Right ventricle myocardium inferior (tissue), 1 donor: ENCODE measurements at regions not wholly inside any gene's neighbourhood (a gene's known extent, or its start where the extent isn't known, plus 50 kb on each side); places are given as distances from the start of the nearest gene placed in this dataset.
"Not testable (repeated sequence)": the region's sequence is repeated elsewhere in the genome, so short reads cannot be mapped to it uniquely, and the experiment has no call there.

Experiments used
- ATAC-seq: fragments of 200-7000 bp; cut with Tn5 transposase; one replicate; pipeline ENCODE4 v1.9.1; 2020; ENCODE audit warnings: mild to moderate bottlenecking, moderate library complexity
- DNase-seq: peaks from one replicate; pipeline ENCODE4 v3.0.0; 2021; ENCODE audit errors: missing footprints
- intact Hi-C: fragments of 100-400 bp; cut with DNase I; formaldehyde crosslinking; loops from one replicate; pipeline ENCODE4 v1.11.0; 2022
- donor health status: DM: no; HTN: yes; CAD: no; lungs with severe emphysema.

DNA sequence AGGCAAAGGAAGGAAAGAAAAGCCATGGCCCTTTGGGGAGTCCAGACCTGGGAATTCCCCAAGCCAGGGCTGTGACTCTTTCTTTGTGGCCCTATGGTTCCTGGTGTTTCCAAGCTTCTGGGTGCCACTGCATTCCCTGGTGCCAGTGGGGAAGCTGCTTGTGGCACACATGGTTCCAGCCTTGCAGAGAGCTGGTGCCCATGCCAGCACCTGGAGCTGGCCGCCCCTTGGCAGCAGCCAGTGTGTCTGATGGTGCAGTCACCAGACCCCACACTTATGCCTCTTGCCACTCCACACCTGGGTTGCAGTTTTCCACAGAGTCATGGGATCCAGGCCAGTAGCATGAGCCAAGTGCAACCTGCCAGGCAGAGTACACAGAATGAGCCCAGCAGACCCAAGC is 1495.3 kb upstream of the NUDT12 start:
- DNase-seq (no peak), ATAC-seq (no peak)
- intact Hi-C loops, result no loop called here

DNA sequence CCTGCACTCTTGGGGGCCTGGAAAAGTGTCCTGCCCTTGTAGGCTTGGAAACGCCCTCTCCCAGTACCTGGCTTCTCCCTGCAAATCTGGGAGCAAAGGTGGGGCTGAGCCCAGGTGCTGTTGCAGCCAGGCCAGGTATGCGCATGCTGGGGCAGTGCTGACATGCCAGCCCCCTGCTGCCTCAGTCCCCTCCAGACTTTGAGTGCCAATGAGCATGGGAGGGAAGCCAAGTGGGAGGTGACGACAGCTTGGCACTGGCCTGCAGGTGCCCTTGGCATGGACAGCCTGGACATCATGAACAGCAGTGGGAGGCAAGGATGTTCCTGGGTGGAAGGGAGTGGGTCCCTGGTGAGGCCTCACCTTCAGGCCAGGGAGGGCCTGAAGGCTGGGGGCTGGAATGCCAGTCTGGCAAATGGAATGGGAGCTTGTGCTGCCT is 1494.4 kb upstream of the NUDT12 start:
- ATAC-seq (no peak), DNase-seq (peak; percentile 59)
- intact Hi-C loops, result no loop called here

DNA sequence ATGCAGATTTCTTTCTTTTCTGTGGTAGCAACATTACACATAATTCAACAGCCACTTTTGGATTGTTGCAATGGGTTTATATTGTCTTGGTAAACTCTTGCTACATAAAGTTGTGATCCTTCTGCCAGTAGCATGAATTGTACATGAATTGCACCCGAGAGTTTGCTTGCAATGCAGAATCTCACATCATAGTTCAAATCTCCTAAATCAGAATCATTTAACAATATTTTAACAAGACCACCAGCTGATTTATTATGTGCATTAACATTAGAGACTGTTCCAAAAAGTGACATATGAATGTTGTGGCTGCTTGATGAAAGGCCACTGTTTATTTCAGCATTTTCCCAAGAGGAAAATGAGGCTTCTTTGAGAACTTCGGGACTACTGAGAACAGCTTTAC is 1491.8 kb upstream of the NUDT12 start:
- intact Hi-C loops, result no loop called here
- DNase-seq, result no peak
- no peak for ATAC-seq

DNA sequence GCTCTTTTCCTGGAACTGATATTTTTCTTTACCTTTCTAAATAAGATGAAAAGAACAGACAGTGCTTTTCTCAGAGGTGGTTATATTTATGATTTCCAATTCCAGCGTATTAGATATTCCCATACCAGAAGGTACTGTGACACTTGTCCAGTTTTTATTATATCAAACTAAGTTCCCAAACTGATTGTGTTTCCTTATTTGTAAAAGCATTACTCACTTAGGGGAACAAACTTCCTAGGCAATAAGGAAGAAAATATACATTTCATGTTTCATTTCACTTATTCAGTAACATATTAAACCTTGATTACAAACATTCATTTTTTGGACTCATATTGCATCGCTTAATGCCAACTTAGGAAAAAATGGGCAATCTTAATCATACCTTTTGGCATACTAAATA is 1480.0 kb upstream of the NUDT12 start:
- intact Hi-C loops, result no loop called here
- DNase-seq, result no peak
- no peak for ATAC-seq

DNA sequence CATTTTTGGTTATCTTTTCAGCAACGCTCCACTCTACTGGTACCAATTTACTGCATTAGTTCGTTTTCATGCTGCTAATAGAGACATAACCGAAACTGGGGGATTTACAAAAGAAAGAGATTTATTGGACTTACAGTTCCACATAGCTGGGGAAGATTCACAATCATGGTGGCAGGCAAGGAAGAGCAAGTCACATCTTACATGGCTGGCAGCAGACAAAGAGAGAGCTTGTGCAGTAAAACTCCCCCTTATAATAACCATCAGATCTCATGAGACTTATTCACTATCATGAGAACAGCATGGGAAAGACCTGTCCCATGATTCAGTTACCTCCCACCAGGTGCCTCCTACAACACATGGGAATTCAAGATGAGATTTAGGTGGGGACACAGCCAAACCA is 1474.2 kb upstream of the NUDT12 start:
- DNase-seq, intact Hi-C loops, ATAC-seq: not testable (repeated sequence)

DNA sequence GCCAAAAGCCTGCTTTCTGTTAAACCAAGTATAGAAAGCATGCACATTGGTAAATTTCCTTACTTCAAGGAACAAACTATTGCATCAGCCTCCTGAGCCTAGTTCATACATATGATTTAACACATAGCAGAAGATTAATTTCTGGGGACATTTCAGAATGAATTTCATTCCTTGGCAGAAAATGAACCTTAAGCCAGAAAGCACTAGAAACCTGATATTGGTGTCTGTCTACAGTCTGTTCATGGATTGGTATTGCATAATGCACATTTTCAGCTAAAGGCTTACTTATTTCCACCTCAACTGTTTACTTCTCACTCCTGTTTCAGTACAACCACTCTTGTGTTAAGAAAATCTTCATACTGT is 1471.8 kb upstream of the NUDT12 start:
- intact Hi-C loops, result no loop called here
- ATAC-seq, result no peak
- DNase-seq, result no peak

DNA sequence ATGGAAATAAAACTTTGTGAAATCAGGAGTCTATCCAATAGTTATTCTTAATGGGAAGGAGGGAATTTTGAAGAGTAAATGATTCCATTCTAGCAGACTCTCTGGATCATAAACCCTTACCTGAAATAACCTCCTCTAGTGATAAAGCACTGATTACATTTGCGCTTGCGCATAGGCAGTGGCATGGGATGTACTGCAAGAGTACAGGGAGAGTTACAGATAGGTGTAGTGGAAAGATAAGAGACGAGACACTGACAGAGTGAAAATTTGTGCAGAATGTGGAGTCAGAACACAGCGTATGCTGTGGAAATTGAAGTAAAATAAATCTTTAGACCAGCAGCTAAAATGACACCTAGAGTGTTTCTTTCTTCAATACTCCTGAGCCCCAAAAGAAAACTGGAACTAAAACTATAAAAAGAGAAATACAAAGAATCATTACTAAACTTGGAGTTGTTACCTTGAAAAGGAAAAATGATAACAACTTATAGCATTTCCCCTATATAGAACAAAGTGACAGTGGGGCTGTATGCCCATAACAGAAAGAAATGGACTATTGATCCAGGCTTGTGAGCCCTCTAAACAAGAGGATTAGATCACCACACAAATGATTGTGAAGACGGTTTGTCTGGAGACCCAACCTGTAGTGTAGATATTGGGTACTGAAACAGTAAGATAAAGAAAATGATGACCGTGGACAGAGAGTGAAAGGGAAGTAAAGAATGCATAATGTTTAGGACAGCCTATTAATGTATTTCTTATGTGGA is 1471.2 kb upstream of the NUDT12 start:
- intact Hi-C loops, result no loop called here
- no peak for DNase-seq
- ATAC-seq, result no peak

DNA sequence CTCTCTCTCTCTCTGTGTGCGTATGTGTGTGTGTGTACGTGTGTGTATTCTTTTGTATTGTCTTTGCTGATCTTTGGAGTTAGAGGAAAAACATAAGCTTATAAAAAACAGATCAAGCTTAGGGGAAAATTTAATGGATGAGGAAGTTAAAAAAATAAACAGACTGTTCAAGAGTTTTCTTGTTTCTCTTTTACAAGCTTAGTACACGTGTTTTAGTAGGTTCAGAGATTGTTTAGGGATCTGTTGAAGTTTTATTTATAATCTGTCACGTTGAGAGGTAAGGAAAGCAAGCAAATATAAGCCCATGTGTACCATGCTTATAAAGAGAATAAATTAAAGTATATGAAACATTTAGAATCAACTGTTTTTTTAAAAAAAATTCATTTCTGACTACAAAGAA is 1470.3 kb upstream of the NUDT12 start:
- DNase-seq, result no peak
- ATAC-seq, result no peak
- intact Hi-C loops, result no loop called here

DNA sequence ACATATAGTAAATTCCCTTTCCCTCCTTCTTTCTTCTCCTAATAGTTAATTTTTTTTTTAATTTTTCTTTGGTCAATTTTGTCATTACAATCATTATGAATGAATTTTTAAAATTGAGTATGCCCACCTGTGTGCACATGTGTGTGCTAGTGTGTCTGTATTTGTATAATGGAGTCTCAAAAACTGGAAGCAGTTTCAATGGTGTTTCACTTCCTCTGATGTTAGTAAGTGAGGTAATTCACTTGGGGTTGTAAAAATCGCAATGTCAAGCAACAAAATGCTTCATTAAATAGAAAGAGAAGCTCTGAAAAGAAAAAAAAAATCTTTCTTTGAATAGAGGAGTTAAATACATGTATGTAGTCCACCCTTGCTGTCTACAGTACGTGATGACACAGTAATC is 1467.6 kb upstream of the NUDT12 start:
- DNase-seq (no peak), ATAC-seq (no peak)
- intact Hi-C loops, result no loop called here

DNA sequence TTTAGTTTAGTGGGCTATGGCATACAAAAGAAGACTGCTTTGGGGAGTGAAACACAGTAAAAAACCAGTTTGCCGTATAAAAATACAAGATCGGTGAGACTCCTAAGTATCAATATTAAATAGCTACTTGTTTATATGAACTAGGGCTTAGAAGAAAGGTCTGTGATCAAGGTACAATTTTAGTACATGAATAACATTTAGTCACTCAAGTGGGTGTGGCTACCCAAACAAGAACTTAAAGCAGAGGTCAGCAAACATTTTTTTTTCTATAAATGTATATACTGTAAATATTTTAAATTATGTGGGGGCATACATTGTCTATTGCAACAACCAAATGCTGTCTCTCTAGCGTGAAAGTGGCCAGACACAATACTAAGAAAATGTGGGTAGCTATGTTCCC is 1452.5 kb upstream of the NUDT12 start:
- ATAC-seq (no peak), DNase-seq (no peak)
- intact Hi-C loops, result no loop called here

DNA sequence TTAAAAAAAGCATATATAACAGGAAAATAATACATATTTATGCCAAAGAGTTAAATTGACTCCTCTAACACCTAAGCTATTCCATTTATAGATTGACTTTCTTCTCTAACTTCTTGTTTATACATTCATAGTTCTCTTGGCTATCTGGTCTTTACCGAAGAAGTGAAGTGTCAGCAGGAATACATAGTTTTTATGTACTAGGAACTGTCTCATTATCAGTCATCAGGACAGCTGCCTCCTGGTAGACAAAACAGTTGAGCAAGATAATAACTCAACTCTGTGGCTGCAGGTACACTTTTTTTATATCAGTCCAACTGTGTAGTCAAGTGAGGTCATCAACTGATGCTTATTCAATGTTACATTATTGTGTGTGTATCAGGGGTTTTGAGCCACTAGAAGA is 1436.0 kb upstream of the NUDT12 start:
- no peak for DNase-seq
- no peak for ATAC-seq
- intact Hi-C loops, result no loop called here

DNA sequence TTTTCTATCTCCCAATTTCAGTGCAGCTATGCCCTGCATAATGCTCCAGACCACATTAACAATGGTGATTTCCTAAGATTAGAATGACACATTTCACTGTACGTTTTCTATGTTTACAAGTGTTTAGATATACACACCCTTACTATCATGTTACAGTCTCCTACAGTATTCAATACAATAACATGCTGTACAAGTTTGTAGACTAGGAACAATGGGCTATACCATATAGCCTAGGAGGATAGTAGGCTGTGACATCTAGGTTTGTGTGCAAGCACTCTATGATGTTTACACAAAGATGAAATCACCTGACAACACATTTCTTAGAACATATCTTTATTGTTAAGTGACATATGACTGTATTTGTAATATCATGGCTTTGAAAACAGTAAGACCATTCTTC is 1435.6 kb upstream of the NUDT12 start:
- DNase-seq (no peak), ATAC-seq (no peak)

DNA sequence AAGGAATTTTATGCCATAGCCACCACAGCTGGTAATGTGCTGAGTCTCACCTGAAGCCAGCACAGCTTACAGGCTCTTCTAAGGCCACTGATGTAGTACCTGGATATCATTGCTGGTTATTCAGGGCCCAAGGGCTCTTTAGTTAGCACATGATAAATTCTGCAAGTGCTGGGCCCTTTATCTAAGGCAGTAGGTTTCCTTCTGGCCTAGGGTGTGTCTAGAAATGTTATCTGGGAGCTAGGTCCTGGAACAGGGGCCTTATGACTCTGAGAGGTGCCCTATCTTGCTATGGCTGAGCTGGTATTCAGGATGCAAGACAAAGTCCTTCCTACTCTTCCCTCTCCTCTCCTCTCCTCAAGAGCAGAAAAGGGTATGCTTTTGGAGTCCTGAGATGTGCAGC is 1424.5 kb upstream of the NUDT12 start:
- ATAC-seq (no peak), DNase-seq (no peak)
- intact Hi-C loops, result no loop called here

More for the DNA sequence above, 1435.6 kb upstream of the NUDT12 start:
- intact Hi-C loops, result no loop called here

DNA sequence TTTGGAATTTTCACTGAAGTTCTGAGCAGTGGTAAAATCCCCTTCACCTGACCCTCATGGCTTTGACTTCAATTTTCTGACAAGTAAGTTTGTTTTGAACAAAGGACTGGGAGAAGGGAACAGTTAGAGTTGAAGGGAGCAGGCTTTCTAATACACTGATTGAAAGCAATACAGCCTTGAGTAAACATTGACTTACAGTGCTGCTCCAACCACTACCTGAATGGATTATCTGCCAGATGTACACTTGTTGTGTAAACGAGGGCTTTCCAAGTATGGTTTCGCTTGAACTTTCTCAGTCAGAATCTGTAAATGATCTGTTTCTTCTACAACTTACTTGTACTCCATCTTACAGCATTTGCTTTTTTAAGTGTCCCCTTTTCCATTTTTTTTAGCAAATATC is 1414.9 kb upstream of the NUDT12 start:
- DNase-seq, result no peak
- no peak for ATAC-seq
- intact Hi-C loops, result no loop called here

DNA sequence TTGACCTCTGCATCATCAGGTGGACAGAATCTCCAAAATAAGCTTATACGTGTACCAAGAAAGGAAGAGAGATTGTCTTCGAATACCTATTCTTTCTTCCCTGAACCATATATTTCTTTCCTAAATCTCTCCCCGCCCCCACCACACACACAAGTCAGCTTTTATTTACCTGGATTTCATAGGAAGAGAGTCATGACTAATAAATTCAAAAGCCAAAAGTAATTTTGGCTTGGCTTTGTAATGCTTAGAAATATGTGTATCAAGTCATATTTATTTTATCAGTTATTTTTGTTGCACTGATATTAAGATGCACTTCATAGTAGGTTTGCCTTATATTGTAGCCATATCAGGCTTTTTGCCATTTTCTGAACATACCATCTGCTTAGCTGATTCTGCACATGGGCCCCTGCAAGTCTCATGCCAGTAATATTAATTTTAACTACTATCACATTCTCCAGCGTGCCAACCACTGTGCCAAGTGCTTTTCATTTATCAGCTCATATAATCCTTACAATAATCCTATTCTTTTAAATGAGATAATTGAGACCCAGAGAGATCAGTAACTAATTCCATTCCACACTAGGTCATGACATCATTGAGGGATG is 1405.3 kb upstream of the NUDT12 start:
- intact Hi-C loops, result no loop called here
- DNase-seq (no peak), ATAC-seq (no peak)

DNA sequence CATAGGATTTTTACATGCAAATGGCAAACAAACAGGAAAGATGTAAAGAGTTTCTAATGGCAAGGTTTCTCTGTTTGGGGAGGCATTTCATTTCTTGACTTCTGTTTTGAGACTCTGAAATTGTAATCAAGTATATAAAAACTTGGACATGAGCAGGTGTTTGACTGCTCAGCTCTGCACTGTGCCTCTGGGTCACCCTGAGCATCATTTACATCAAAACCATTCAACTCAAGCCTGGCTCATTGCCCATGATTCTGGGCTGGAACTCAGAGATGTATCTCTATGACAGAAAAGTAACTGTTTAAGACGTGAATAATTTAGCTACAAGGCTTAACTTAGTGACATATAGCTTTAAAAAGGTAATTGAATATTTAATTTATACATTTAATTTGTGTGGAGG is 1402.4 kb upstream of the NUDT12 start:
- no peak for ATAC-seq

DNA sequence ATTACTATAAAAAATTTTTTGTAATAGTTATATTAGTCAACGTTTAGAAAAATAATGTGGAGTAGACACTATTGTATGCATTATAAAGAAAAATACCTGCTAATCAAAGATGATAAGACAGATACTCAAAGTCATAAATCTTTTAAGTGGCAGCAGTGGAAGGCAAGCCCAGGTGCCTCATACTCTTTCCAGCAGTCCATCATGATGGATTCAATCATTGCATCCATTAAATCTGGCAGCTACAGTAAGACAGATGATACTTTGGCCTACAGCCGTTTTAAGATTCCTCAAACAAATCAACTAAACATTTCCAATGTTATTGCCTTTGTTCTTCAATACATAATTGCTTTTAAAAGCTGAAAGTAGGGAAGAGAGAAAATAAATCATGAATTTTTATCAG is 1392.9 kb upstream of the NUDT12 start:
- DNase-seq, result no peak
- intact Hi-C loops, result no loop called here
- ATAC-seq, result no peak

More for the DNA sequence above, 1402.4 kb upstream of the NUDT12 start:
- intact Hi-C loops, result no loop called here
- DNase-seq, result no peak

DNA sequence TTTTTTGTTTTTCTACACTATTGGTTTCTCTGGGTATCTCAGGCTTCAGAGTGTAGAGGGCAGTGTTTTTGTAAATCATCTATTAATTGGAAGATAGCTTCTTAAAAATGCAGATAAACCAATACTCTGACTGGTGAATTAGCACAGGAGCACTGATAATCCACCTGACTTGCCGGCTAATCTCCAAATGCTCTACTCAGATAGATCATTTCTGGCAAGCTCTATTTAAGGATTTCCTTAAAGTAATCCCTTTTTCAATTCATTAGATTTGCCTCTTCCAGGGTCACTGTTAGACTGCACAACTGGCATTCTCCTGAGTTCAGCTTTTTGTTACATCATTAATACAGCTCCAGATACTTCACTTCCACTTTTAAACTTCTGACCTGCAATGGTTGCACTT is 1390.3 kb upstream of the NUDT12 start:
- intact Hi-C loops, result no loop called here
- ATAC-seq (no peak), DNase-seq (no peak)

DNA sequence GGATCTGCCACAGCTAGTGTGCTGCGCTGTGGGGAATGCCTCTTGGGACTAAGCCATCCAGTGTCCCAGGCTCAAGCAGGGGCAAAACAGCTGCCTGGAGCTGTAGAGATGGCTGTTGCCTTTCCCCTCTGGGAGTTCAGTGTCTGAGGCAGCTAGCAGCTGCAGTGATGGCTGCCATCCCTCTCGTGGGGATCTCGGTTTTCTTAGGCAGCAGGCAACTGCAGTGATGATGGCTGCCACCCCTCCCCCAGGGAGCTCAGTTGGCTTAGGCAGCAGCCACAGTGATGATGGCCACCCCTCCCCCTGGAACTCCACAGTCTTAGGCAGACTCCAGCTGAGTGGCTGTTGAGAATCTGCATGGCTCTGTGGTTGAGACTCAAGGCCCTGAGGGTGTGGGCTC is 1389.2 kb upstream of the NUDT12 start:
- DNase-seq (no peak), ATAC-seq (no peak)

DNA sequence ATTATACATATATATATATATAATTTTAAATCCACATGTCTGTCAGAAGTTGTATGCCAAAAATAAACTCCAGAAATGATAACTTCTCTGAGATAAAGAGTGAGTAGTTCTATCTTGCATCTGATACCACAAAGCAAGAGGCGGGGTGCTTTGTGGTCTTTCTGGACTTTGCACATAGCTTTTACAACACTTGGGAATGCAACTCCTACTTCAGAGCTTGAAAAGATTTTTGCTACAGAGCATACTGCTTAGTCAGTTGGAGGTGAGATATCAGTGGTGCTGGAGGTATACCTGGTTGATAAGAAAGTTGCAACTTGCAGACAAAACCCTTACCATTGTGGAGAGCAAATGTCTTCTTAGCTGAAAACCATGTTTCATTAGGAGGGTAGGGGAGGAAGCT is 1384.5 kb upstream of the NUDT12 start:
- ATAC-seq, result no peak
- intact Hi-C loops, result no loop called here
- no peak for DNase-seq

More for the DNA sequence above, 1389.2 kb upstream of the NUDT12 start:
- intact Hi-C loops, result no loop called here

DNA sequence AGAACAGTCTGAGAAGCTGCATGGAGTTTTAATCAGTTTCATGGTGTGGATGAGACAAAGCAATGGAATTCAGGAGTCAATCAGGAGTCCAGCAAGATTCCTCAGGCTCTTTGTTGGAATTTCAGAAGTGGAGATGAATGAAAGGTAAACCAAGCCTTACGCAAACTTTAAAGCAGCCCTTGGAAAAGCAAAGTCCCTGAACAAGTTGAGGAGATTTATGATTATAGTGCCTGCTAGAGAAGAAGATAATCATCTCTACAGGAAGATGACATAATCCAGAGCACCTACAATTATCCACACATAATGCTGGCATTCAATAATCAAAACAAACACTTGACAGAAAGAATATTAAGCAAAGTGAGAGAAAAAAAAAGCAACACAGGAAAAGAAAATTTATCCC is 1380.1 kb upstream of the NUDT12 start:
- no peak for DNase-seq

More for the DNA sequence above, 1380.1 kb upstream of the NUDT12 start:
- no peak for ATAC-seq
- intact Hi-C loops, result no loop called here
